ENCODE measurements at regions not wholly inside any gene's neighbourhood (a gene's known extent, or its start where the extent isn't known, plus 50 kb on each side); places are given as distances from the start of the nearest gene placed in this dataset.

DNA sequence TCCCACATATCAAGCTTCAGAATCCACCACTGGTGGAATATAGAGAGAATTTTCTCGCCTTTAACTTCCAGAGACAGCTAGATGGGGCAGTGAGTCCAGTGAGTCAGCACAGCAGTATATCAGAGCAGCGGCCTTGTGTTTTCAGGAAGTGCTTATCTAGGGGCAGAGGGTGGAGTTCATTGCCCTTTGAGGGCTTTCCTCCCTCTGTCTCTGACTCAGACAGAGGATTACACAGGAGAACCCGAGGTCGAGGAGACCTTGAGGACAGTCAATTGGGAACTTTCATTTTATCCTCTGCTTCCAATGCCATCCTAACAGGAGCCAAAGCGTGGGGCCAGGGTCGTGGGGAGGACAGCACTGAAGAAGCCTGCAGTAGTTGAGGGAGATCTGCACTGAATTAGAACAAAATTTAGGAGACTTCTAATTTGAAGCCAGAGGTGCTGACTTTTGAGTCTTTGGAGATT is 109.6 kb upstream of the UMPS start:
- Histone ChIP-seq H3K27ac (ENCODE audit: low read depth, low read length) (no peak overlapping the region), H3K36me3 (ENCODE audit: control insufficient read depth, insufficient read depth, low read length) (no peaks in the 10 kb centered on the region), H3K9me3 (ENCODE audit: control insufficient read depth, insufficient read depth, low read length) (no peaks in the 10 kb centered on the region), H3K27me3 (ENCODE audit: control insufficient read depth, insufficient read depth, low read length) (no peaks in the 10 kb centered on the region), H3K4me3 (ENCODE audit: low read depth, low read length) (no peak overlapping the region), H3K4me1 (ENCODE audit: control insufficient read depth, insufficient read depth, low read length) (no peaks in the 10 kb centered on the region)
- DNase-seq (ENCODE audit: low read depth in 4 of 6, low spot score in 6 of 6) = no peak
- WGBS (ENCODE audit: insufficient coverage) = 85% methylated on average over 2 of the region's 6 CpGs

DNA sequence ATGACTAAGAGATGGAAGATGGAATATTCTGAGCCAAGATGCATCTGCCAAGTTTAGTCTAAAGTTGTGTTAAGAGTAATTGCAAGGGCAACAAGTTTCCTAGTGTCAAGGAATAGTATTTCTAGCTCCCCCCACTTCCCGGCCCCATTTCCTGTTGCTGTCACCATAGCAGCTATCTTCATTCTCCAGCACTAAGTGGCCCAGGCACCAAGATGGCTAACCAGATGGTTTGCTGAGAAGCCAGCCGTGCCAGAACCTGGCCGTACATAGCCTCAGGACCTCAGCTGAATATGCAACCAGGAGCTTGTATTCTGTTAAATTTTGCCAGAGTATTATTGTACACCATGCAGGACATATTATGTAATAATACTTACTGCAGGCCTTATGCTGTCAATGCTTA is 108.8 kb upstream of the UMPS start:
- Histone ChIP-seq H3K4me3 (ENCODE audit: low read depth, low read length) (no peak overlapping the region), H3K27ac (ENCODE audit: low read depth, low read length) (no peak overlapping the region), H3K36me3 (ENCODE audit: control insufficient read depth, insufficient read depth, low read length) (no peaks in the 10 kb centered on the region), H3K27me3 (ENCODE audit: control insufficient read depth, insufficient read depth, low read length) (no peaks in the 10 kb centered on the region), H3K9me3 (ENCODE audit: control insufficient read depth, insufficient read depth, low read length) (no peaks in the 10 kb centered on the region), H3K4me1 (ENCODE audit: control insufficient read depth, insufficient read depth, low read length) (no peaks in the 10 kb centered on the region)
- WGBS (ENCODE audit: insufficient coverage) = 100% methylated on average over 1 of the region's 3 CpGs
- DNase-seq (ENCODE audit: low read depth in 4 of 6, low spot score in 6 of 6) = no peak

DNA sequence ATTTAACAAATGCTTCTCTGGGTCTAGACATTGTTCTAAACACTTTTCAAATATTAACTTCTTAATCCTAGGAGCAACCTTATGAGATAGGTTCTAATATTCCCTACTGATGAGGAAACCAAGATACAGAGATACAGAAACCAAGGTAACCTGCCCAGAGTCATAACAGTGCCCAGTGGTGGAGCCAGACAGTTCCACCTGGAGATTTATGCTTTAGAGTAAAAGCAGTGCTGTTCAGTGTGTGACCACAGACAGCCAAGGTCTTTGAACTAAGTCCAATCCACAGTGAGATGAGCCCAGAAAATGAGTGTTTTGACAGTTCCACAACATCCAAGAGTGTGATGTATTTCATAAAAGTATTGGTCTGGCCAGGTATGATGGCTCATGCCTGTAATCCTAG is 105.2 kb upstream of the UMPS start:
- Histone ChIP-seq H3K9me3 (ENCODE audit: control insufficient read depth, insufficient read depth, low read length) (no peaks in the 10 kb centered on the region), H3K4me3 (ENCODE audit: low read depth, low read length) (no peak overlapping the region), H3K27ac (ENCODE audit: low read depth, low read length) (no peak overlapping the region), H3K27me3 (ENCODE audit: control insufficient read depth, insufficient read depth, low read length) (no peaks in the 10 kb centered on the region), H3K36me3 (ENCODE audit: control insufficient read depth, insufficient read depth, low read length) (no peaks in the 10 kb centered on the region), H3K4me1 (ENCODE audit: control insufficient read depth, insufficient read depth, low read length) (no peaks in the 10 kb centered on the region)
- no peak for DNase-seq (ENCODE audit: low read depth in 4 of 6, low spot score in 6 of 6)

DNA sequence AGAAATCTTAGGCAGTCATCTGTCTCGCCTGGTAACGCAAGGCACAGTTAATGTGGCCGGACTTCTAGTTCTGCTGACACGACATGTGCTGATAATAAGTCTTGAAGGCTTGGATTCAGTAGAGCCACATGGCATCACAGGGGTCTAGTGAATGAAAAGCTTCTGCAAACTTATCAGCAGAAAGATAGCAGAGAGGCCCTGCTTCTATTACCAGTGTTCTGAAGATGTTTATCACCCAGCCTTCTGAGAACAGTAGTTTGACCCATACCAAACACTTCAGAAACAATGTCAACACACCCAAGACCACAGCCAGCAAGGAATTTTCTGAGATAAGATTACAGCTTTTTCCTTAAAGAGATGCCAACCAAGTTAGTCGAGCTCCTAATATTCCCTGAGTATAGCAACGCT is 102.7 kb upstream of the UMPS start:
- Histone ChIP-seq H3K27me3 (ENCODE audit: control insufficient read depth, insufficient read depth, low read length) (no peaks in the 10 kb centered on the region), H3K27ac (ENCODE audit: low read depth, low read length) (no peak overlapping the region), H3K9me3 (ENCODE audit: control insufficient read depth, insufficient read depth, low read length) (no peaks in the 10 kb centered on the region), H3K4me1 (ENCODE audit: control insufficient read depth, insufficient read depth, low read length) (no peaks in the 10 kb centered on the region), H3K4me3 (ENCODE audit: low read depth, low read length) (no peak overlapping the region), H3K36me3 (ENCODE audit: control insufficient read depth, insufficient read depth, low read length) (peaks cover 4% of the 10 kb centered on the region)
- no peak for DNase-seq (ENCODE audit: low read depth in 4 of 6, low spot score in 6 of 6)
- WGBS (ENCODE audit: insufficient coverage) = 81% methylated on average over 6 of the region's 6 CpGs

DNA sequence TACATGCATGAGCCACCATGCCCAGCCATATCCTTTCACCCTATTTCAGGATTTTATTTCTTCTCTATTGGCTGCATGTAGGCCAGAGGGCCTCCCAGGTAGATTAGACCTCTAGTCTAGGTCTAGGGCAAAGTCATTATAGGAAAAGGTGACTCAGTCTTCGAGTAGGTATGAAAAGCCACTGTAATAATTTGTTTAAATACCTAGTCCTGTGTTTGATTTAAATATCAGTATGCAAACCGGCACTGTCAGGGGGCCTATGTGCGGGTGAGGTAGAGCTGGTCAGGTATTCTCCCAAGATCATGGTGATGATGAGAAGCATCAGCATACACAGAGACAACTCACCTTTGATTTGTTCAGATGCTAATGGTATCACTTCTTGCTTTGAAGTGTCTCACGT is 101.4 kb upstream of the UMPS start:
- H3K9me3 ChIP-seq (ENCODE audit: control insufficient read depth, insufficient read depth, low read length) = no peaks in the 10 kb centered on the region
- H3K4me1 ChIP-seq (ENCODE audit: control insufficient read depth, insufficient read depth, low read length) = no peaks in the 10 kb centered on the region
- no peak overlapping the region for H3K4me3 ChIP-seq (ENCODE audit: low read depth, low read length)
- H3K36me3 ChIP-seq (ENCODE audit: control insufficient read depth, insufficient read depth, low read length) = peaks cover 4% of the 10 kb centered on the region
- H3K27ac ChIP-seq (ENCODE audit: low read depth, low read length) = no peak overlapping the region
- H3K27me3 ChIP-seq (ENCODE audit: control insufficient read depth, insufficient read depth, low read length) = no peaks in the 10 kb centered on the region
- WGBS (ENCODE audit: insufficient coverage) = 100% methylated on average over 1 of the region's 4 CpGs
- DNase-seq (ENCODE audit: low read depth in 4 of 6, low spot score in 6 of 6) = no peak

DNA sequence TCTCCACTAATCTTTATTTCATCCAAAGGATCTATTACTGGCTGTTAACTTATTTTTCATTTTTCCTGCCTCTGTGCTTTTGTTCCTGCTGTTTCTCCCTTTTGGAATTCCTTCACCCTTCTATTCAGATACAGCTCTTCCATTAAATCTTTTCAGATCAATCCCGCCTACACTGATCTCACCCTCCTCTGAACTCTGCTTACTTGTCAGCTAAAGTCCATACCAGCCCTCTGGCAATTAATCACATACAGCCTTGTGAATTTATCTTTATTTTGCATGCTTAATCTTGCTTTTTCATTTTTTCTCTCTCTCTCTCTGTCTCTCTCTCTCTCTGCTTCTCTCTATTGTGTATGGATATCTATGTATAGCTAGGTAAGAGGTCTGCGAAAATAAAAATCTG is 100.8 kb upstream of the UMPS start:
- 50% methylated on average over 1 of the region's 2 CpGs for WGBS (ENCODE audit: insufficient coverage)
- no peak for DNase-seq (ENCODE audit: low read depth in 4 of 6, low spot score in 6 of 6)
- Histone ChIP-seq H3K27ac (ENCODE audit: low read depth, low read length) (no peak overlapping the region), H3K9me3 (ENCODE audit: control insufficient read depth, insufficient read depth, low read length) (no peaks in the 10 kb centered on the region), H3K4me1 (ENCODE audit: control insufficient read depth, insufficient read depth, low read length) (no peaks in the 10 kb centered on the region), H3K36me3 (ENCODE audit: control insufficient read depth, insufficient read depth, low read length) (peaks cover 9% of the 10 kb centered on the region), H3K27me3 (ENCODE audit: control insufficient read depth, insufficient read depth, low read length) (no peaks in the 10 kb centered on the region), H3K4me3 (ENCODE audit: low read depth, low read length) (no peak overlapping the region)

DNA sequence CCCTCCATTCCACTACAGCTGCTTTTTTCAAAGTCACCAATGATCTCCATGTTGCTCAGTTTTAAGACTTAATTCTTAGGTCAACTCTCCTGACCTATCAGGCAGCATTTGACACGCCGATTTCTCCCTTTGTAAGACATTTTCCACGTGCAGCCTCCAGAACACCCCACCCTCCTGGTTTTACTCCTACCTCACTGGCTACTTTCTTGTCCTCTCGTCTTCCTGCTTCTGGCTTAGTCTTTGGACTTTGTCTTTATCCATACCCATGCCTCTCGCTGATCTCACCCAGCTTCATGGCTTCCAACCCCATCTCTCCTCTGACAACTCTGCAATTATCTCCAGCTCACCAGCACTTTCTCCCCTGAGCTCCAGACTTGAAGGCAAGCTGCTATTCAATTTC is 99.3 kb upstream of the UMPS start:
- Histone ChIP-seq H3K9me3 (ENCODE audit: control insufficient read depth, insufficient read depth, low read length) (no peaks in the 10 kb centered on the region), H3K27me3 (ENCODE audit: control insufficient read depth, insufficient read depth, low read length) (no peaks in the 10 kb centered on the region), H3K4me3 (ENCODE audit: low read depth, low read length) (no peak overlapping the region), H3K4me1 (ENCODE audit: control insufficient read depth, insufficient read depth, low read length) (no peaks in the 10 kb centered on the region), H3K36me3 (ENCODE audit: control insufficient read depth, insufficient read depth, low read length) (peaks cover 16% of the 10 kb centered on the region), H3K27ac (ENCODE audit: low read depth, low read length) (no peak overlapping the region)
- WGBS (ENCODE audit: insufficient coverage) = 75% methylated on average over 5 of the region's 5 CpGs
- no peak for DNase-seq (ENCODE audit: low read depth in 4 of 6, low spot score in 6 of 6)

DNA sequence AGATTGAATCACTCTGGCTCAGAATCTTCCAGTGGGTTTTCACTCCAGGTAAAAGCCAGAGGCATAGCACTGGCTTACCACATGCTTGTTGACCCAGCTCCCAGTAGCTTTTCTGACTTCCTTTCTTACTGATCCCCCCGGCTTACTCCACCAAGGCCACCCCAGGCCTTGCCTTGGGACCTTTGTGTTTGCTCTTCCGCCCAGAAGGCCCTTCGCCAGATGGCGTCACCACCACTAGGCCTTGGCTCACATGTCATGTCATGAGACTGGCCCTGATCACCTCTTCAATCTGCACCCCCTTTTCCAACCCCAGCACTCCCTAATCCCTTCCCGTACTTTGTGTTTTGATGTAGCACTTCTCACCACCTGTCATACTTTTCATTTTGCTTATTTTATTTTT is 98.5 kb upstream of the UMPS start:
- H3K27ac ChIP-seq (ENCODE audit: low read depth, low read length) = no peak overlapping the region
- H3K36me3 ChIP-seq (ENCODE audit: control insufficient read depth, insufficient read depth, low read length) = peaks cover 19% of the 10 kb centered on the region
- no peaks in the 10 kb centered on the region for H3K27me3 ChIP-seq (ENCODE audit: control insufficient read depth, insufficient read depth, low read length)
- H3K9me3 ChIP-seq (ENCODE audit: control insufficient read depth, insufficient read depth, low read length) = no peaks in the 10 kb centered on the region
- no peak for DNase-seq (ENCODE audit: low read depth in 4 of 6, low spot score in 6 of 6)
- H3K4me1 ChIP-seq (ENCODE audit: control insufficient read depth, insufficient read depth, low read length) = no peaks in the 10 kb centered on the region
- WGBS (ENCODE audit: insufficient coverage) = 79% methylated on average over 3 of the region's 5 CpGs
- no peak overlapping the region for H3K4me3 ChIP-seq (ENCODE audit: low read depth, low read length)

DNA sequence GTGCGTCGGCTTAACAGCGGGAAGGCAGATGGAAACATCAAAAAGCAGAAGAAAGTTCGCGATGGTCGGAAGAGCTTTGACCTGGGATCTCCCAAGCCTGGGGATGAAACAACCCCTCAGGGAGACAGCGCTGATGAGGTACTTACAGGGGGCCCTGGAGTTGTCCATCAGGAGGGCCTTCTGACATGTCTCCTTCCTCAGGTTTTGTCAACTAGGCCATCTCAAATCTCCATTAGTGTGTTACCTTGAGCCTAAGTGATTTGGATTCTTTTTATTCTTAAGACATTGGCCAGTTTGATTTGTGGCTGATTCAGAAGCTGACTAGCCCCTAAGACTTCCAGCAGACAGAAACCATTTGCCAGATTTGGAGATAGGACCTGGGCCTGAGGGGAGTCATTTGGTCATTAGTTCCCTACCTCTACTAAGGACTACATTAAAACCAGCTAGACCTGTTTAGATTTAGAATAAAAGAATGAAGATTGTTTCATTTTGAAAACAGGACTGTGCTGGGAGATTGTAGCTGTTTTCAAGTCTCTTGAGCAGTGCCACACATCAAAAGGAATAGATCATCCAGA is 97.6 kb upstream of the UMPS start:
- WGBS (ENCODE audit: insufficient coverage) = 95% methylated on average over 7 of the region's 7 CpGs

DNA sequence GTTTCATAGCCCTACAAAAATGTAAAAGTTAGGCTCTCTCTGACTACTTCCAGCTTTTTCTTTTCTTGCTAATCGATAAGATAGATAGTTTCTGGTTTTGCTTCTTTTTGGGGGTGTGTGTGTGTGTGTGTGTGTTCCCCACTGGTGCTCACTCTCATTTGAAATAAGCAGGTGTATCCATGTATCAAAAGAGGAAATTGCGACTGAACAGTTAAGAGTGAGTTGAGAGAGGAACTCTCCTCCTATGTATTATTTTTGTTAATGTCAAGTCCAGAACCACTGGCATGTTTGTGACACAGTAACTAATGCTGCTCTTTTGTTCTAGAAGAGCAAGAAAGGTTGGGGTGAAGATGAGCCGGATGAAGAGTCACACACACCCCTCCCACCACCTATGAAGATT is 96.7 kb upstream of the UMPS start:
- H3K27me3 ChIP-seq (ENCODE audit: control insufficient read depth, insufficient read depth, low read length) = no peaks in the 10 kb centered on the region
- no peak overlapping the region for H3K4me3 ChIP-seq (ENCODE audit: low read depth, low read length)
- H3K27ac ChIP-seq (ENCODE audit: low read depth, low read length) = no peak overlapping the region
- H3K9me3 ChIP-seq (ENCODE audit: control insufficient read depth, insufficient read depth, low read length) = no peaks in the 10 kb centered on the region
- no CpG with 5 or more reads among the region's 3 CpGs for WGBS (ENCODE audit: insufficient coverage)
- H3K4me1 ChIP-seq (ENCODE audit: control insufficient read depth, insufficient read depth, low read length) = no peaks in the 10 kb centered on the region
- peaks cover 20% of the 10 kb centered on the region for H3K36me3 ChIP-seq (ENCODE audit: control insufficient read depth, insufficient read depth, low read length)
- DNase-seq (ENCODE audit: low read depth in 4 of 6, low spot score in 6 of 6) = no peak

More for the DNA sequence above, 97.6 kb upstream of the UMPS start:
- Histone ChIP-seq H3K4me1 (ENCODE audit: control insufficient read depth, insufficient read depth, low read length) (no peaks in the 10 kb centered on the region), H3K4me3 (ENCODE audit: low read depth, low read length) (no peak overlapping the region), H3K27me3 (ENCODE audit: control insufficient read depth, insufficient read depth, low read length) (no peaks in the 10 kb centered on the region), H3K36me3 (ENCODE audit: control insufficient read depth, insufficient read depth, low read length) (peaks cover 20% of the 10 kb centered on the region), H3K27ac (ENCODE audit: low read depth, low read length) (no peak overlapping the region), H3K9me3 (ENCODE audit: control insufficient read depth, insufficient read depth, low read length) (no peaks in the 10 kb centered on the region)
- no peak for DNase-seq (ENCODE audit: low read depth in 4 of 6, low spot score in 6 of 6)
